Psoas muscle (tissue), 7 donors: ENCODE measurements at regions not wholly inside any gene's neighbourhood (a gene's known extent, or its start where the extent isn't known, plus 50 kb on each side); places are given as distances from the start of the nearest gene placed in this dataset.

Experiments used
- ATAC-seq, 4 donors: fragments of 200-7000 bp; cut with Tn5 transposase; one replicate each; pipeline ENCODE4 v1.9.1; 2020; ENCODE audit warnings: moderate library complexity in 3 of 4, mild to moderate bottlenecking in 2 of 4
- DNase-seq, 2 donors: peaks; one replicate each; pipeline ENCODE4 v3.0.0-alpha.2; 2020
- H3K27ac ChIP-seq: fragments of 200-600 bp; one replicate; pipeline ENCODE4 v1.8.0; 2022
- H3K27me3 ChIP-seq, 3 donors: fragments of 200-600 bp in 1 of 3; one replicate each; pipeline versions ENCODE4 v1.6.1 to v1.8.0; 2013 to 2022; ENCODE audit warnings: low read length in 2 of 3, mild to moderate bottlenecking in 2 of 3, moderate library complexity in 1 of 3; ENCODE audit not compliant: insufficient read depth in 3 of 3
- H3K36me3 ChIP-seq, 2 donors: fragments of 200-600 bp in 1 of 2; one replicate each; pipeline versions ENCODE4 v1.6.1 to v1.8.0; 2013 to 2022; ENCODE audit warnings: low read depth in 1 of 2, mild to moderate bottlenecking in 1 of 2, moderate library complexity in 1 of 2; ENCODE audit not compliant: insufficient read depth in 1 of 2
- H3K4me1 ChIP-seq: fragments of 200-600 bp; one replicate; pipeline ENCODE4 v1.8.0; 2022
- H3K4me3 ChIP-seq: fragments of 200-600 bp; one replicate; pipeline ENCODE4 v1.8.0; 2022; ENCODE audit warnings: mild to moderate bottlenecking
- H3K9me3 ChIP-seq: fragments of 200-600 bp; one replicate; pipeline ENCODE4 v1.8.0; 2022
- WGBS, 3 donors: extraction: QIAGEN DNeasy Blood & Tissue Kit; methylation state at CpG; one replicate each; pipeline versions ENCODE4 v1.1.6 to v1.1.7; 2013; 5-methylcytosine and 5-hydroxymethylcytosine counted together
- intact Hi-C, 2 donors: fragments of 100-400 bp; cut with DNase I; formaldehyde crosslinking; loops; one replicate each; pipeline versions ENCODE4 v1.11.0 to v1.14.2; 2022
- TF ChIP-seq, protein P1 (sequence below): fragments of 200-600 bp; IDR thresholded peaks from one replicate; pipeline ENCODE4 v1.8.0; 2022; ENCODE audit warnings: antibody characterized with exemption
- donor health status: healthy with polysubstance abuse.
- donor health status: DM: no; HTN: no; CAD: no; lungs with moderate emphysema.
- donor health status: Bipolar disorder and iron deficiency.
- donor health status: healthy.
- donor health status: DM: yes; HTN: yes; CAD: no.
- donor health status: DM: no; HTN: no; CAD: no.
- donor health status: DM: yes; HTN: yes; CAD: no.

DNA sequence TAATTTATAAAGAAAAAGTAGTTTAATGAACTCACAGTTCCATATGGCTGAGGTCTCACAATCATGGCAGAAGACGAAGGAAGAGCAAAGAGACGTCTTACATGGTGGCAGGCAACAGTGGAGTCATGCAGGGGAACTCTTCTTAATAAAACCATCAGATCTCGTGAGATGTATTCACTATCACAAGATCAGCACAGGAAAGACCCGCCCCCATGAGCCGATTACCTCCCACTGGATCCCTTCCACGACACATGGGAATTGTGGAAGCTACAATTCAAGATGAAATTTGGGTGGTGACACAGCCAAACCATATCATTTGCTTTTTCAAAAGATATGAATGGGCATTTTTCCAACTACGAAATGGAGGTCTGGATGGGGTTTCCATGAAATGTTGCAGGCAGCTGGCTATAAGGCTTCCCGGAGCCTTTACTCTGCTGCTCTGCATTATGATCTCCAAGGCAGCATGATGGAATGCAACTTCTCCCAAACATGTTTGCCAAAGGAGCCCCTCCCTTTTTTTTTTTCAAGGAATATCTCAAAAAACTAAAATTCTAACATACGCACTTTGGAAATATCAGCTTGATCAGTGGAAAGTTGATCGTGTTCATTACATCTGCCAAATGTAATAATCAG, 189.7 kb downstream of the MEX3B start:
- no peaks in the 10 kb centered on the region for H3K4me1 ChIP-seq
- TF ChIP-seq, protein P1, sequence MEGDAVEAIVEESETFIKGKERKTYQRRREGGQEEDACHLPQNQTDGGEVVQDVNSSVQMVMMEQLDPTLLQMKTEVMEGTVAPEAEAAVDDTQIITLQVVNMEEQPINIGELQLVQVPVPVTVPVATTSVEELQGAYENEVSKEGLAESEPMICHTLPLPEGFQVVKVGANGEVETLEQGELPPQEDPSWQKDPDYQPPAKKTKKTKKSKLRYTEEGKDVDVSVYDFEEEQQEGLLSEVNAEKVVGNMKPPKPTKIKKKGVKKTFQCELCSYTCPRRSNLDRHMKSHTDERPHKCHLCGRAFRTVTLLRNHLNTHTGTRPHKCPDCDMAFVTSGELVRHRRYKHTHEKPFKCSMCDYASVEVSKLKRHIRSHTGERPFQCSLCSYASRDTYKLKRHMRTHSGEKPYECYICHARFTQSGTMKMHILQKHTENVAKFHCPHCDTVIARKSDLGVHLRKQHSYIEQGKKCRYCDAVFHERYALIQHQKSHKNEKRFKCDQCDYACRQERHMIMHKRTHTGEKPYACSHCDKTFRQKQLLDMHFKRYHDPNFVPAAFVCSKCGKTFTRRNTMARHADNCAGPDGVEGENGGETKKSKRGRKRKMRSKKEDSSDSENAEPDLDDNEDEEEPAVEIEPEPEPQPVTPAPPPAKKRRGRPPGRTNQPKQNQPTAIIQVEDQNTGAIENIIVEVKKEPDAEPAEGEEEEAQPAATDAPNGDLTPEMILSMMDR, result no peak
- no peaks in the 10 kb centered on the region for H3K27me3 ChIP-seq
- no peak overlapping the region for H3K27ac ChIP-seq
- H3K36me3 ChIP-seq, result no peaks in the 10 kb centered on the region
- DNase-seq (no peak), ATAC-seq (no peak)
- intact Hi-C loops, result no loop called here
- H3K4me3 ChIP-seq, result no peak overlapping the region
- WGBS, 3 donors, result 79 to 83% (median 83%) methylated on average over 10 of the region's 10 CpGs
- no peaks in the 10 kb centered on the region for H3K9me3 ChIP-seq

DNA sequence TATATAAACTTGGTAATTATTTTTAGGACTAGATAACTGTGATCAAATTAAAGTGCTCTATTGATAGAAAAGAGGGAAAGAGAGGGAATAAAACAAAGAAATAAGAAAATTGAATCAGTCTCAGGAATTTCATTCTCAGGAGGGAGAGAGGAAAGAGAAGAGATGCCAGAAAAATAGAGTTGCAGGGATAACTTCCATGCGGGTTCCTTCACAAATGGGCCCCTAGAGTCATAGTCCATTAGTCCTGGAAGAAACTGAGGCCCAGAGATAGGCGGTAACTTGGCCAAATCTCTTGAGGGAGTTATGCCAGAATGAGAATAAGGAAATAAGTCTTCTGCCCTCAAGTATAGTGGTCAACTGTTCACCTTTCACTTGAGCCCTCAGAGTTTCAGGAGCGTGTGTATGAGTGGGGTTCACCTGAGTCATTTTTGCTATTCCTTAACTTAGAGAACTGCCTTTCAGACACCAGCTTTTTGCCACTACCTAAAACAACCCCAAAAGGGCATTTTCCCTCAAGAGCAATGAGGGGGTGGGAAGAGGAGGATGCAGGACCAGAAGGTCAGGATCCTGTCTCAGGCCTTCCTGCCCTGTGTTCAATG, 192.6 kb downstream of the MEX3B start:
- no peak for ATAC-seq
- TF ChIP-seq, protein P1, result no peak
- no peak for DNase-seq
- H3K4me1 ChIP-seq, result no peaks in the 10 kb centered on the region
- no peak overlapping the region for H3K27ac ChIP-seq
- no peak overlapping the region for H3K4me3 ChIP-seq
- 74 to 87% (median 79%) methylated on average over 3 of the region's 3 CpGs for WGBS, 3 donors
- H3K9me3 ChIP-seq, result no peaks in the 10 kb centered on the region
- H3K36me3 ChIP-seq, result no peaks in the 10 kb centered on the region
- intact Hi-C loops, result no loop called here
- H3K27me3 ChIP-seq, result no peaks in the 10 kb centered on the region

DNA sequence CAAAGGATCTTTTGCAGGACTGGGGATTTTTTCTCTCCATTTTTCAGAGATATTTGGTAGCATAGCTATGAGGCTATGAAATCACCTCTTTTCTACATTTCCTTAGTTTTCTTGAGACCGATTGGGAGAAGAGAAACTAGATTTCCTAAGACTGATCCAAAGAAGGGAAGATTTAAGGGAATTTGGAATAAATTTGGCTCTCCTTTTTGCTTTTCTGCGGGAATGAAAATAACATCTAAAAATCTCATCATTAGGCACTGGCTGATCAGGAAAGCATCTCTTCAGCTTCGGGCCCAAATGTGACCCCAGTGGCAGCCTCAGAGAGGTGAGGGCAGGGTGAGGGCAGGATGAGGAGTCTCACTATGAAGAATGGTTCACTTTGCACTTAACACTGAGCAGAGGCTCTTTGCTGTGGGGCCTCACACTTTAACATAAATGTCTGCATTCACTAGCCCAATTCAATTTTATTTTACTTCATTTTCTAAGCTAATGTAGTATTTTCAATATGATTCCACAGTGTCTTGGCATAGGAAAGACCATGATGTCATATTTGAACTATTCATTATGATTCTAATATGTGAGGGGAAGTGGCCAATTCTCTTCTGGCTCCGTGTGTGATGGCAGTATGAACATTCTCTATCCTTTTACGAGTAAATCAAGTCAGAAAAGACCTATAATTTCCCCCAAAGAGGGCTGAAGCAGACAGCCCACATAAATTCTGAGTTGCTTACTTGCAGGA, 193.2 kb downstream of the MEX3B start:
- Histone ChIP-seq H3K36me3 (no peaks in the 10 kb centered on the region), H3K4me1 (no peaks in the 10 kb centered on the region), H3K27me3 (no peaks in the 10 kb centered on the region), H3K27ac (no peak overlapping the region), H3K4me3 (no peak overlapping the region), H3K9me3 (no peaks in the 10 kb centered on the region)
- no peak for DNase-seq
- intact Hi-C loops, result no loop called here
- TF ChIP-seq, protein P1, result no peak
- ATAC-seq, result no peak
- WGBS, 3 donors, result 44 to 52% (median 48%) methylated on average over 5 of the region's 5 CpGs

DNA sequence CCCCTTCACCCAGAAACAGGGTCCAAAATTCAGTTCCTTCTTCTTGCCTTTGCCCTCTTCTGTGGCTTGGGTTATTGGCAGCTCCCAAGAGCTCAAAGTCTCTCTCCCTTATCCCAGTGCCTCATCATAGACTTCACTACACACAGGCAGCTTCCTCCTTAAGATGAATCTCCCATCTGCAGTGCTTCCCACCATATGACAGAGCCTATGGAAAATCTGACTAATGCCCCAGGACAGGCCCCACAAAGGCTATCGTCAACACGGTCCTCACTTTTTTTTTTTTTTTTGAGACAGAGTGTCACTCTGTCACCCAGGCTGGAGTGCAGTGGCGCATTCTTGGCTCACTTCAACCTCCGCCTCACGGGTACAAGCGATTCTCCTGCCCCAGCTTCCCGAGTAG, 194.1 kb downstream of the MEX3B start:
- no peaks in the 10 kb centered on the region for H3K9me3 ChIP-seq
- intact Hi-C loops, result no loop called here
- 74 to 80% (median 75%) methylated on average over 7 of the region's 7 CpGs for WGBS, 3 donors
- TF ChIP-seq, protein P1, result no peak
- DNase-seq (no peak), ATAC-seq (no peak)
- no peaks in the 10 kb centered on the region for H3K36me3 ChIP-seq
- H3K4me3 ChIP-seq, result no peak overlapping the region
- no peak overlapping the region for H3K27ac ChIP-seq
- H3K4me1 ChIP-seq, result no peaks in the 10 kb centered on the region
- H3K27me3 ChIP-seq, result no peaks in the 10 kb centered on the region
